ENCODE measurements at regions not wholly inside any gene's neighbourhood (a gene's known extent, or its start where the extent isn't known, plus 50 kb on each side); places are given as distances from the start of the nearest gene placed in this dataset.

DNA sequence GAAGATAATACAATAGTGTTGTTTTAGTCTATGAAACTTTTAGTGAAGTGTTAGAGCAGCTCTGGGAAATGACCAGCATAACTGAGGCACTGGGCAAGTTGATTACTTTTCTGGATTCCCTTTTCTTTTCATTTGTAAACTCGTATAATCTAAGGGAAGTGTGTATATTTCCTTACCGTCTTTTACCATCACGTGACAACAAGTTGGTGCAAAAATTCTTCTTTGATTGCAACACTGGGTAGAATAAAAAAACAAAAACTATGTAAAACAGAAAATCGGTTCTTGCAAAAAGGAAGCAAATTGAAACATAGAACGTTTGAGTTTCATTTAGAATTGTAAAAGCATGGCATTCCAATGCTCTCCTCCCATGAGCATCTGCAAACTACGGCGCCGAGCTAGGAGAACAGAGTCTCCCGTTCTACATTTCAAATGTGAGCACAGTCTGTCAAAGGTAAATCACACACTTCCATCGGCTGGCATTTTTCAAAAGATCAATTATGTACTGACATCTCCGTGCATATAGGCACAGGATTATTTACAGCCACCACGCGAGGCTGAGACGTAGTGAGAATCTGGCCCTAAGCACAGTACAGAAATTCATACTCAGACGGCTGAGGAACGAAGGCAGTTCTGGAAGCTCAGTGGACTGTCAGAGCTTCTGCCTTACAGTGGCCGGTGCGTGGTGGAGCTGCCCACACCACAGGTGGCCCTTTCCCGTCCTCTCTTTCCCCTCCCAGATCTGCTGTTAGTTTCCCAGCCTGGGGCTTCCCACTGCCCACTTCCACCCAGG, 314.0 kb downstream of the BMP7 start:
- peaks cover 21% of the 10 kb centered on the region for H3K4me1 ChIP-seq
- peaks cover 32% of the 10 kb centered on the region for H3K4me1 Mint-ChIP-seq
- H3K27ac ChIP-seq, result no peak overlapping the region
- no peaks in the 10 kb centered on the region for H4K20me1 ChIP-seq (ENCODE audit: low read depth)
- no peaks in the 10 kb centered on the region for H3K36me3 ChIP-seq
- H3K9me3 Mint-ChIP-seq, result peaks cover 4% of the 10 kb centered on the region
- peaks cover 10% of the 10 kb centered on the region for H3K27me3 ChIP-seq
- no peak overlapping the region for H3K4me3 Mint-ChIP-seq
- no peak for DNase-seq (ENCODE audit: low spot score)
- H3K9me3 ChIP-seq (ENCODE audit: low read depth), result no peaks in the 10 kb centered on the region
- TF ChIP-seq EZH2phosphoT487 (IDR thresholded peaks at IDR 0.05), result no peak
- TF ChIP-seq, protein P1, sequence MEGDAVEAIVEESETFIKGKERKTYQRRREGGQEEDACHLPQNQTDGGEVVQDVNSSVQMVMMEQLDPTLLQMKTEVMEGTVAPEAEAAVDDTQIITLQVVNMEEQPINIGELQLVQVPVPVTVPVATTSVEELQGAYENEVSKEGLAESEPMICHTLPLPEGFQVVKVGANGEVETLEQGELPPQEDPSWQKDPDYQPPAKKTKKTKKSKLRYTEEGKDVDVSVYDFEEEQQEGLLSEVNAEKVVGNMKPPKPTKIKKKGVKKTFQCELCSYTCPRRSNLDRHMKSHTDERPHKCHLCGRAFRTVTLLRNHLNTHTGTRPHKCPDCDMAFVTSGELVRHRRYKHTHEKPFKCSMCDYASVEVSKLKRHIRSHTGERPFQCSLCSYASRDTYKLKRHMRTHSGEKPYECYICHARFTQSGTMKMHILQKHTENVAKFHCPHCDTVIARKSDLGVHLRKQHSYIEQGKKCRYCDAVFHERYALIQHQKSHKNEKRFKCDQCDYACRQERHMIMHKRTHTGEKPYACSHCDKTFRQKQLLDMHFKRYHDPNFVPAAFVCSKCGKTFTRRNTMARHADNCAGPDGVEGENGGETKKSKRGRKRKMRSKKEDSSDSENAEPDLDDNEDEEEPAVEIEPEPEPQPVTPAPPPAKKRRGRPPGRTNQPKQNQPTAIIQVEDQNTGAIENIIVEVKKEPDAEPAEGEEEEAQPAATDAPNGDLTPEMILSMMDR (IDR thresholded peaks at IDR 0.05), result no peak
- TF ChIP-seq EZH2 (IDR thresholded peaks at IDR 0.05), result no peak
- H2AFZ ChIP-seq (replicated peaks), result no peak overlapping the region
- peaks cover 66% of the 10 kb centered on the region for H3K27me3 Mint-ChIP-seq (ENCODE audit: insufficient read depth, low read depth)
- no peak overlapping the region for H3K4me2 ChIP-seq
- no peak overlapping the region for H3K4me3 ChIP-seq
- peaks cover 2% of the 10 kb centered on the region for H3K36me3 Mint-ChIP-seq
- no peak overlapping the region for H3K9ac ChIP-seq
- no peaks in the 10 kb centered on the region for H3K79me2 ChIP-seq (ENCODE audit: low read depth)
- no peak overlapping the region for H3K27ac Mint-ChIP-seq
- peaks cover 5% of the 10 kb centered on the region for H3F3A ChIP-seq (ENCODE audit: low read depth)

DNA sequence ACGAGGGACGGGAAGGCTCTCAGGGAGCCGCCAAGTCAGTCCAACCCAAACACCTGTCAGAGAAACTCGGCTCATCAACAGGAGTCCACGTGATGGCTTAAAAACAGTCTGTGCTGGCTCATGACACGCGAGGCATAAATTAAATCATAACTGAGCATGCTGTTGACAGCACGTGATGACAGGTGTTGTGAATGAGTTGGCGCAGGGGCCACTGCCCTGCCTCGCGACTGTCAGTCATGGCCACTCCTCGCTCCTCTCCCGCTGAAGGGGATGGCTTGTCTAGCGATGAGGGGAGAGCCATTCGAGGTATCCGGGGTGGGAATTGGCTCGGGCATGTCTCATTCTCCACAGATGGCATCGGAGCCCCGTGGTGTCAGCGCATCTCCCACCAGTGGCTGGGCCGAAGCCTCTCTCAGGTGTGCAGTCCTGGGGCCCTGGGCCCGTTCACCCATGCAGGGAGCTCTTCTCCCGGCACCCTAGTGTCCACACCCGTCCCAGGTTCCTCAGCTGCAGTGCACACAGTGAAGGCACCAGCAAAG, 313.3 kb downstream of the BMP7 start:
- no peak overlapping the region for H3K4me3 ChIP-seq
- no peak overlapping the region for H2AFZ ChIP-seq (replicated peaks)
- H3K4me2 ChIP-seq, result no peak overlapping the region
- Mint-ChIP-seq H3K9me3 (peaks cover 3% of the 10 kb centered on the region), H3K27ac (no peak overlapping the region), H3K27me3 (ENCODE audit: insufficient read depth, low read depth) (peaks cover 63% of the 10 kb centered on the region), H3K36me3 (peaks cover under 1% of the 10 kb centered on the region), H3K4me1 (peaks cover 37% of the 10 kb centered on the region), H3K4me3 (no peak overlapping the region)
- TF ChIP-seq EZH2phosphoT487 (IDR thresholded peaks at IDR 0.05), result no peak
- peaks cover 10% of the 10 kb centered on the region for H3F3A ChIP-seq (ENCODE audit: low read depth)
- H3K27me3 ChIP-seq, result peaks cover 10% of the 10 kb centered on the region
- no peaks in the 10 kb centered on the region for H3K9me3 ChIP-seq (ENCODE audit: low read depth)
- H3K9ac ChIP-seq, result no peak overlapping the region
- no peak for DNase-seq (ENCODE audit: low spot score)
- H3K79me2 ChIP-seq (ENCODE audit: low read depth), result no peaks in the 10 kb centered on the region
- peaks cover 28% of the 10 kb centered on the region for H3K4me1 ChIP-seq
- no peaks in the 10 kb centered on the region for H4K20me1 ChIP-seq (ENCODE audit: low read depth)
- H3K27ac ChIP-seq, result no peak overlapping the region
- H3K36me3 ChIP-seq, result no peaks in the 10 kb centered on the region

DNA sequence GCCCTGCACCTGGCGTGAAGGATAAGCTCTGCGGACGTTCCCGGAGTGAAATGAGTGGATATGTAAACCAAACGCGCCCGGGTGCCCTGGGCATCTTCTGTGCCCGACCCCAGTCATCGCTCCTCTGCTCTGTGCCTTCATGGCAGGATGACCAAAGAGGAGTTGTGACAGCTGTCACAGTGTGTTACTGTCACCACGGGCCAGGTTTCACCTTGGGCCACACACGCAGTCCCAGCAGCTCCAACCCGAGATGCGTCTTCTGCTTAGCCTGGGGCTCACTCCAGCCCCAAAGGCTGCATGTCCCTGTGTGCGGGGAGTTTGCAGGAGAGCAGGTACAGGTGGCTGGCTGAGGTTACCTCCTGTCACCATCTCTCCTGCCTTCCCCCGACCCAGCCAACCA, 311.6 kb downstream of the BMP7 start:
- Mint-ChIP-seq H3K4me1 (peaks cover 48% of the 10 kb centered on the region), H3K27me3 (ENCODE audit: insufficient read depth, low read depth) (peaks cover 65% of the 10 kb centered on the region)
- H2AFZ ChIP-seq (replicated peaks), result no peak overlapping the region

More for the DNA sequence above, 311.6 kb downstream of the BMP7 start:
- H3K9me3 ChIP-seq (ENCODE audit: low read depth), result no peaks in the 10 kb centered on the region
- H3K27me3 ChIP-seq, result peaks cover 10% of the 10 kb centered on the region
- Mint-ChIP-seq H3K4me3 (no peak overlapping the region), H3K9me3 (no peaks in the 10 kb centered on the region), H3K27ac (no peak overlapping the region), H3K36me3 (no peaks in the 10 kb centered on the region)
- DNase-seq (ENCODE audit: low spot score), result no peak
- no peaks in the 10 kb centered on the region for H4K20me1 ChIP-seq (ENCODE audit: low read depth)
- H3K79me2 ChIP-seq (ENCODE audit: low read depth), result no peaks in the 10 kb centered on the region
- no peak overlapping the region for H3K4me2 ChIP-seq
- H3K27ac ChIP-seq, result no peak overlapping the region
- peaks cover 39% of the 10 kb centered on the region for H3K4me1 ChIP-seq
- TF ChIP-seq EZH2phosphoT487 (IDR thresholded peaks at IDR 0.05) (no peak), EZH2 (IDR thresholded peaks at IDR 0.05) (no peak)
- TF ChIP-seq, protein P1 (IDR thresholded peaks at IDR 0.05), result no peak
- H3K9ac ChIP-seq, result no peak overlapping the region
- H3K36me3 ChIP-seq, result no peaks in the 10 kb centered on the region
- H3F3A ChIP-seq (ENCODE audit: low read depth), result peaks cover 14% of the 10 kb centered on the region
- H3K4me3 ChIP-seq, result no peak overlapping the region
